Natural killer cell (primary cell): ENCODE measurements at regions not wholly inside any gene's neighbourhood (a gene's known extent, or its start where the extent isn't known, plus 50 kb on each side); places are given as distances from the start of the nearest gene placed in this dataset.
"Not testable (repeated sequence)": the region's sequence is repeated elsewhere in the genome, so short reads cannot be mapped to it uniquely, and the experiment has no call there.

Experiments used
- ATAC-seq, 3 donors: fragments of 150-1000 bp in 2 of 3; fragments of 200-7000 bp in 1 of 3; cut with Tn5 transposase; 1 replicate in 1 of 3; 2 replicates in 2 of 3; pipeline ENCODE4 v1.10.0; 2021; ENCODE audit warnings: mild to moderate bottlenecking in 2 of 3, moderate library complexity in 2 of 3
- DNase-seq, 2 donors: peaks; one replicate each; pipeline versions ENCODE4 v3.0.0 to v3.0.0-alpha.2; 2013 to 2021; ENCODE audit warnings: mixed read lengths in 1 of 2
- H3K27ac ChIP-seq: one replicate; pipeline ENCODE4 v1.5.1; 2013; ENCODE audit warnings: mild to moderate bottlenecking, low read length
- H3K27me3 ChIP-seq: one replicate; pipeline ENCODE4 v1.6.1; 2013; ENCODE audit warnings: low read length; ENCODE audit not compliant: control insufficient read depth, insufficient read depth
- H3K36me3 ChIP-seq: one replicate; pipeline ENCODE4 v1.6.1; 2013; ENCODE audit warnings: low read length; ENCODE audit not compliant: control insufficient read depth, insufficient read depth
- H3K4me1 ChIP-seq: one replicate; pipeline ENCODE4 v1.6.1; 2013; ENCODE audit warnings: low read length; ENCODE audit not compliant: control insufficient read depth, insufficient read depth
- H3K4me3 ChIP-seq: one replicate; pipeline ENCODE4 v1.5.1; 2013; ENCODE audit warnings: low read length
- H3K9me3 ChIP-seq: one replicate; pipeline ENCODE4 v1.6.1; 2013; ENCODE audit warnings: low read length; ENCODE audit not compliant: control insufficient read depth, insufficient read depth
- H3K27ac Mint-ChIP-seq, 2 donors: one replicate each; pipeline ENCODE4 v1.8.0; 2022; ENCODE audit warnings: mild to moderate bottlenecking in 2 of 2, mixed read lengths in 2 of 2, moderate library complexity in 1 of 2
- H3K27me3 Mint-ChIP-seq, 2 donors: one replicate each; pipeline ENCODE4 v1.8.0; 2022; ENCODE audit warnings: low read depth in 2 of 2, mixed read lengths in 2 of 2
- H3K36me3 Mint-ChIP-seq: one replicate; pipeline ENCODE4 v1.8.0; 2022; ENCODE audit warnings: mixed read lengths
- H3K4me1 Mint-ChIP-seq, 2 donors: one replicate each; pipeline ENCODE4 v1.8.0; 2022; ENCODE audit warnings: mixed read lengths in 2 of 2
- H3K4me3 Mint-ChIP-seq: one replicate; pipeline ENCODE4 v1.8.0; 2022; ENCODE audit warnings: mild to moderate bottlenecking, moderate library complexity, mixed read lengths
- H3K9me3 Mint-ChIP-seq, 2 donors: one replicate each; pipeline ENCODE4 v1.8.0; 2022; ENCODE audit warnings: mixed read lengths in 2 of 2
- CTCF ChIP-seq: fragments of 200-600 bp; IDR thresholded peaks from one replicate; pipeline ENCODE4 v1.8.0; 2022; ENCODE audit warnings: antibody characterized with exemption
- WGBS: methylation state at CpG from one replicate; pipeline ENCODE4 v1.1.7; 2013; ENCODE audit warnings: missing lambda C conversion rate; ENCODE audit not compliant: insufficient coverage; 5-methylcytosine and 5-hydroxymethylcytosine counted together
- intact Hi-C: fragments of 100-400 bp; cut with micrococcal nuclease; formaldehyde crosslinking; loops from one replicate; pipeline ENCODE4 v1.14.2; 2022

- Mint-ChIP-seq H3K27ac (no peak overlapping the region), H3K36me3 (no peaks in the 10 kb centered on the region), H3K27me3 (no peaks in the 10 kb centered on the region), H3K4me3 (no peak overlapping the region), H3K4me1 (no peaks in the 10 kb centered on the region), H3K9me3 (no peaks in the 10 kb centered on the region)
- Histone ChIP-seq H3K27ac (no peak overlapping the region), H3K4me1 (peaks cover 5% of the 10 kb centered on the region), H3K27me3 (no peaks in the 10 kb centered on the region), H3K36me3 (no peaks in the 10 kb centered on the region), H3K9me3 (peaks cover 1% of the 10 kb centered on the region), H3K4me3 (no peak overlapping the region)
- no peak for TF ChIP-seq CTCF
- no peak for ATAC-seq
- intact Hi-C loops = no loop called here
- DNase-seq = no peak
- WGBS = 27% methylated on average over 2 of the region's 3 CpGs
Measured at GRCh38 chr20:47432834-47433210, 68.9 kb upstream of the NCOA3 start.

GRCh38 chr20:47434128-47434779 lies 67.4 kb upstream of the NCOA3 start:
- H3K27ac Mint-ChIP-seq = not testable (repeated sequence)

GRCh38 chr20:47438464-47439381 lies 63.0 kb upstream of the NCOA3 start:
- no peak overlapping the region for H3K4me3 Mint-ChIP-seq
- H3K4me1 Mint-ChIP-seq = peaks cover 6 to 8% of the 10 kb centered on the region in 2 donors
- peak overlapping the region in 1 of 2 donors; percentile 19 for H3K27ac Mint-ChIP-seq
- Histone ChIP-seq H3K4me3 (no peak overlapping the region), H3K27ac (peak overlapping the region; percentile 62), H3K27me3 (no peaks in the 10 kb centered on the region), H3K4me1 (peaks cover 6% of the 10 kb centered on the region), H3K36me3 (no peaks in the 10 kb centered on the region), H3K9me3 (no peaks in the 10 kb centered on the region)
- WGBS = 80% methylated on average over 17 of the region's 18 CpGs
- intact Hi-C loops = no loop called here
- no peaks in the 10 kb centered on the region for H3K9me3 Mint-ChIP-seq
- peak in 1 of 2 donors; percentile 19 for DNase-seq
- TF ChIP-seq CTCF = no peak
- no peaks in the 10 kb centered on the region for H3K27me3 Mint-ChIP-seq
- peak in 1 of 3 donors; percentile 40 for ATAC-seq
- no peaks in the 10 kb centered on the region for H3K36me3 Mint-ChIP-seq

More at GRCh38 chr20:47434128-47434779, 67.4 kb upstream of the NCOA3 start:
- H3K36me3 ChIP-seq, H3K4me3 ChIP-seq, H3K27me3 ChIP-seq, H3K4me3 Mint-ChIP-seq, H3K36me3 Mint-ChIP-seq, H3K9me3 Mint-ChIP-seq, intact Hi-C loops, H3K27me3 Mint-ChIP-seq, H3K27ac ChIP-seq, H3K4me1 Mint-ChIP-seq, ATAC-seq, H3K9me3 ChIP-seq, DNase-seq: not testable (repeated sequence)
- WGBS = 87% methylated on average over 10 of the region's 13 CpGs
- peaks cover 10% of the 10 kb centered on the region for H3K4me1 ChIP-seq
